ENCODE measurements at regions not wholly inside any gene's neighbourhood (a gene's known extent, or its start where the extent isn't known, plus 50 kb on each side); places are given as distances from the start of the nearest gene placed in this dataset.

DNA sequence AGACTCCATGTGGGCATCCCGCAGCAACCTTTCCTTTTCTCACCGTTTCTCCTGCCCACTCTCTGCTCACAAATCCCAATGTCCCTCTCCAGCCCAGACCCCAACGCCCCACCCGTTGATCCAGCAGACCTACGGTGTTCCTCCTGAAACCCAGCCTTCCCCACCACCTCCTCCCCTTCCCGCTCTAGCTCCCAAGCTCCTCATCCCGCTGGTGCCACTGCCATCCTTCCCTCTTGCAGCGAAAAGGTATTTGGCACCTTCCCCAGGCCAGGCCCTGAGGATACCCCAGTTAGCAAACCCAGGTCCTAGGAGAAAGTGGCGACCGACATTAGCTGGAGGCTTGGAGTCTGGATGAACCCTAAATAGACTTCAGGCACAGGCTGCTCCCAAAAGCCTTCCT lies 84.0 kb upstream of the RTL6 start:
- TF ChIP-seq, protein P1, sequence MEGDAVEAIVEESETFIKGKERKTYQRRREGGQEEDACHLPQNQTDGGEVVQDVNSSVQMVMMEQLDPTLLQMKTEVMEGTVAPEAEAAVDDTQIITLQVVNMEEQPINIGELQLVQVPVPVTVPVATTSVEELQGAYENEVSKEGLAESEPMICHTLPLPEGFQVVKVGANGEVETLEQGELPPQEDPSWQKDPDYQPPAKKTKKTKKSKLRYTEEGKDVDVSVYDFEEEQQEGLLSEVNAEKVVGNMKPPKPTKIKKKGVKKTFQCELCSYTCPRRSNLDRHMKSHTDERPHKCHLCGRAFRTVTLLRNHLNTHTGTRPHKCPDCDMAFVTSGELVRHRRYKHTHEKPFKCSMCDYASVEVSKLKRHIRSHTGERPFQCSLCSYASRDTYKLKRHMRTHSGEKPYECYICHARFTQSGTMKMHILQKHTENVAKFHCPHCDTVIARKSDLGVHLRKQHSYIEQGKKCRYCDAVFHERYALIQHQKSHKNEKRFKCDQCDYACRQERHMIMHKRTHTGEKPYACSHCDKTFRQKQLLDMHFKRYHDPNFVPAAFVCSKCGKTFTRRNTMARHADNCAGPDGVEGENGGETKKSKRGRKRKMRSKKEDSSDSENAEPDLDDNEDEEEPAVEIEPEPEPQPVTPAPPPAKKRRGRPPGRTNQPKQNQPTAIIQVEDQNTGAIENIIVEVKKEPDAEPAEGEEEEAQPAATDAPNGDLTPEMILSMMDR (IDR thresholded peaks at IDR 0.05; ENCODE audit: low read depth, low read length, missing input control): no peak
- TF ChIP-seq HNF4A (conservative IDR thresholded peaks at IDR 0.05): no peak
- TF ChIP-seq TAF1 (conservative IDR thresholded peaks at IDR 0.05): no peak
- TF ChIP-seq, protein P2, sequence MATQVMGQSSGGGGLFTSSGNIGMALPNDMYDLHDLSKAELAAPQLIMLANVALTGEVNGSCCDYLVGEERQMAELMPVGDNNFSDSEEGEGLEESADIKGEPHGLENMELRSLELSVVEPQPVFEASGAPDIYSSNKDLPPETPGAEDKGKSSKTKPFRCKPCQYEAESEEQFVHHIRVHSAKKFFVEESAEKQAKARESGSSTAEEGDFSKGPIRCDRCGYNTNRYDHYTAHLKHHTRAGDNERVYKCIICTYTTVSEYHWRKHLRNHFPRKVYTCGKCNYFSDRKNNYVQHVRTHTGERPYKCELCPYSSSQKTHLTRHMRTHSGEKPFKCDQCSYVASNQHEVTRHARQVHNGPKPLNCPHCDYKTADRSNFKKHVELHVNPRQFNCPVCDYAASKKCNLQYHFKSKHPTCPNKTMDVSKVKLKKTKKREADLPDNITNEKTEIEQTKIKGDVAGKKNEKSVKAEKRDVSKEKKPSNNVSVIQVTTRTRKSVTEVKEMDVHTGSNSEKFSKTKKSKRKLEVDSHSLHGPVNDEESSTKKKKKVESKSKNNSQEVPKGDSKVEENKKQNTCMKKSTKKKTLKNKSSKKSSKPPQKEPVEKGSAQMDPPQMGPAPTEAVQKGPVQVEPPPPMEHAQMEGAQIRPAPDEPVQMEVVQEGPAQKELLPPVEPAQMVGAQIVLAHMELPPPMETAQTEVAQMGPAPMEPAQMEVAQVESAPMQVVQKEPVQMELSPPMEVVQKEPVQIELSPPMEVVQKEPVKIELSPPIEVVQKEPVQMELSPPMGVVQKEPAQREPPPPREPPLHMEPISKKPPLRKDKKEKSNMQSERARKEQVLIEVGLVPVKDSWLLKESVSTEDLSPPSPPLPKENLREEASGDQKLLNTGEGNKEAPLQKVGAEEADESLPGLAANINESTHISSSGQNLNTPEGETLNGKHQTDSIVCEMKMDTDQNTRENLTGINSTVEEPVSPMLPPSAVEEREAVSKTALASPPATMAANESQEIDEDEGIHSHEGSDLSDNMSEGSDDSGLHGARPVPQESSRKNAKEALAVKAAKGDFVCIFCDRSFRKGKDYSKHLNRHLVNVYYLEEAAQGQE (IDR thresholded peaks at IDR 0.05): no peak
- TF ChIP-seq, protein P3, sequence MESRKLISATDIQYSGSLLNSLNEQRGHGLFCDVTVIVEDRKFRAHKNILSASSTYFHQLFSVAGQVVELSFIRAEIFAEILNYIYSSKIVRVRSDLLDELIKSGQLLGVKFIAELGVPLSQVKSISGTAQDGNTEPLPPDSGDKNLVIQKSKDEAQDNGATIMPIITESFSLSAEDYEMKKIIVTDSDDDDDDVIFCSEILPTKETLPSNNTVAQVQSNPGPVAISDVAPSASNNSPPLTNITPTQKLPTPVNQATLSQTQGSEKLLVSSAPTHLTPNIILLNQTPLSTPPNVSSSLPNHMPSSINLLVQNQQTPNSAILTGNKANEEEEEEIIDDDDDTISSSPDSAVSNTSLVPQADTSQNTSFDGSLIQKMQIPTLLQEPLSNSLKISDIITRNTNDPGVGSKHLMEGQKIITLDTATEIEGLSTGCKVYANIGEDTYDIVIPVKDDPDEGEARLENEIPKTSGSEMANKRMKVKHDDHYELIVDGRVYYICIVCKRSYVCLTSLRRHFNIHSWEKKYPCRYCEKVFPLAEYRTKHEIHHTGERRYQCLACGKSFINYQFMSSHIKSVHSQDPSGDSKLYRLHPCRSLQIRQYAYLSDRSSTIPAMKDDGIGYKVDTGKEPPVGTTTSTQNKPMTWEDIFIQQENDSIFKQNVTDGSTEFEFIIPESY (IDR thresholded peaks at IDR 0.05): no peak
- no peak for TF ChIP-seq RXRA (IDR thresholded peaks at IDR 0.05)

Data from liver (tissue), 3 donors.